SU-DHL-6 (cell line): ENCODE measurements at regions not wholly inside any gene's neighbourhood (a gene's known extent, or its start where the extent isn't known, plus 50 kb on each side); places are given as distances from the start of the nearest gene placed in this dataset.

Source experiments
- CTCF ChIP-seq: fragments of 200-600 bp; sonication (generic); IDR thresholded peaks from one replicate; pipeline ENCODE4 v1.5.1; 2017; ENCODE audit warnings: antibody characterized with exemption, mild to moderate bottlenecking, low read length, moderate library complexity; ENCODE audit not compliant: insufficient read depth, poor library complexity, severe bottlenecking
- EZH2phosphoT487 ChIP-seq: fragments of 200-600 bp; sonication (generic), shearing (Covaris generic); conservative IDR thresholded peaks from 2 replicates; pipeline ENCODE4 v1.6.1; 2018; ENCODE audit warnings: mild to moderate bottlenecking, antibody characterized with exemption, low read length, moderate library complexity, mixed read lengths

GRCh38 chr2:46839045-46839444 lies 76.6 kb downstream of the MCFD2 start:
- no peak for TF ChIP-seq CTCF
- no peak for TF ChIP-seq EZH2phosphoT487
